Chondrocyte (in vitro differentiated cells): ENCODE measurements at regions not wholly inside any gene's neighbourhood (a gene's known extent, or its start where the extent isn't known, plus 50 kb on each side); places are given as distances from the start of the nearest gene placed in this dataset.

Source experiments
- DNase-seq: peaks from one replicate; pipeline ENCODE4 v3.0.0; 2021; ENCODE audit warnings: mixed read lengths, low spot score
- H3K27ac Mint-ChIP-seq: one replicate; pipeline ENCODE4 v1.8.0; 2021; ENCODE audit warnings: mild to moderate bottlenecking, moderate library complexity, mixed read lengths; ENCODE audit not compliant: unreplicated experiment
- H3K27me3 Mint-ChIP-seq: 2 replicates; pipeline ENCODE4 v1.8.0; 2021; ENCODE audit warnings: low read depth, mixed read lengths
- H3K36me3 Mint-ChIP-seq: 2 replicates; pipeline ENCODE4 v1.8.0; 2021; ENCODE audit warnings: low read depth, mixed read lengths
- H3K4me1 Mint-ChIP-seq: 2 replicates; pipeline ENCODE4 v1.8.0; 2021; ENCODE audit warnings: low read depth, mild to moderate bottlenecking, mixed read lengths
- H3K4me3 Mint-ChIP-seq: one replicate; pipeline ENCODE4 v1.8.0; 2021; ENCODE audit warnings: mild to moderate bottlenecking, moderate library complexity, mixed read lengths; ENCODE audit not compliant: unreplicated experiment
- H3K9me3 Mint-ChIP-seq: 2 replicates; pipeline ENCODE4 v1.8.0; 2021; ENCODE audit warnings: low read depth, mixed read lengths
- CTCF ChIP-seq: fragments of 200-600 bp; sonication (generic); IDR thresholded peaks from 2 replicates; pipeline ENCODE4 v1.5.0; 2021; ENCODE audit warnings: antibody characterized with exemption, mild to moderate bottlenecking, moderate library complexity

- Mint-ChIP-seq H3K27me3 (peaks cover 21% of the 10 kb centered on the region), H3K9me3 (no peaks in the 10 kb centered on the region), H3K36me3 (no peaks in the 10 kb centered on the region), H3K4me1 (peaks cover 24% of the 10 kb centered on the region), H3K27ac (no peak overlapping the region), H3K4me3 (no peak overlapping the region)
- no peak for DNase-seq
- TF ChIP-seq CTCF, result no peak
These were observed 522.6 kb upstream of the PROK2 start for GRCh38 chr3:72307438-72308115.

GRCh38 chr3:72306800-72307341 lies 521.9 kb upstream of the PROK2 start:
- Mint-ChIP-seq H3K4me3 (no peak overlapping the region), H3K4me1 (peaks cover 24% of the 10 kb centered on the region), H3K9me3 (no peaks in the 10 kb centered on the region), H3K36me3 (no peaks in the 10 kb centered on the region), H3K27ac (no peak overlapping the region), H3K27me3 (peaks cover 23% of the 10 kb centered on the region)
- DNase-seq, result no peak
- TF ChIP-seq CTCF, result no peak

- TF ChIP-seq CTCF, result no peak
- DNase-seq, result no peak
- Mint-ChIP-seq H3K36me3 (no peaks in the 10 kb centered on the region), H3K27me3 (peaks cover 36% of the 10 kb centered on the region), H3K27ac (no peak overlapping the region), H3K9me3 (no peaks in the 10 kb centered on the region), H3K4me1 (peaks cover 11% of the 10 kb centered on the region), H3K4me3 (no peak overlapping the region)
These were observed 519.0 kb upstream of the PROK2 start for GRCh38 chr3:72303926-72304325.

GRCh38 chr3:72301779-72302178 lies 516.8 kb upstream of the PROK2 start:
- TF ChIP-seq CTCF, result no peak
- no peaks in the 10 kb centered on the region for H3K36me3 Mint-ChIP-seq
- H3K9me3 Mint-ChIP-seq, result no peaks in the 10 kb centered on the region
- peaks cover 32% of the 10 kb centered on the region for H3K27me3 Mint-ChIP-seq
- peaks cover 19% of the 10 kb centered on the region for H3K4me1 Mint-ChIP-seq
- no peak overlapping the region for H3K4me3 Mint-ChIP-seq
- no peak for DNase-seq
- H3K27ac Mint-ChIP-seq, result no peak overlapping the region

- Mint-ChIP-seq H3K27me3 (peaks cover 32% of the 10 kb centered on the region), H3K27ac (no peak overlapping the region), H3K4me1 (peaks cover 19% of the 10 kb centered on the region), H3K4me3 (no peak overlapping the region), H3K9me3 (no peaks in the 10 kb centered on the region), H3K36me3 (no peaks in the 10 kb centered on the region)
- no peak for DNase-seq
- TF ChIP-seq CTCF, result no peak
These were observed 515.7 kb upstream of the PROK2 start for GRCh38 chr3:72300621-72301020.
